HG03521 (cell line): ENCODE measurements at regions not wholly inside any gene's neighbourhood (a gene's known extent, or its start where the extent isn't known, plus 50 kb on each side); places are given as distances from the start of the nearest gene placed in this dataset.
"Not testable (repeated sequence)": the region's sequence is repeated elsewhere in the genome, so short reads cannot be mapped to it uniquely, and the experiment has no call there.

Experiments
- ATAC-seq: cut with Tn5 transposase; IDR thresholded peaks from one replicate; pipeline ENCODE4 v1.9.1; 2021; ENCODE audit warnings: mild to moderate bottlenecking, moderate library complexity; ENCODE audit not compliant: unreplicated experiment

GRCh38 chr13:75985132-75985531 lies 349.0 kb downstream of the LMO7 start:
- ATAC-seq = no peak

- no peak for ATAC-seq
These were observed 342.7 kb downstream of the LMO7 start for GRCh38 chr13:75978818-75979217.

GRCh38 chr13:75968103-75968838 lies 332.1 kb downstream of the LMO7 start:
- no peak for ATAC-seq

GRCh38 chr13:75963302-75963701 lies 327.2 kb downstream of the LMO7 start:
- ATAC-seq = no peak

- ATAC-seq = no peak
These were observed 325.8 kb downstream of the LMO7 start for GRCh38 chr13:75961911-75962310.

- peak; percentile 91 for ATAC-seq
These were observed 324.4 kb downstream of the LMO7 start for GRCh38 chr13:75960538-75960994.

- no peak for ATAC-seq
These were observed 323.8 kb downstream of the LMO7 start for GRCh38 chr13:75959861-75960481.

- not testable (repeated sequence) for ATAC-seq
These were observed 317.5 kb downstream of the LMO7 start for GRCh38 chr13:75953589-75953988.

- no peak for ATAC-seq
These were observed 311.3 kb downstream of the LMO7 start for GRCh38 chr13:75947448-75947847.

GRCh38 chr13:75946536-75947284 lies 310.6 kb downstream of the LMO7 start:
- ATAC-seq = no peak

- ATAC-seq = no peak
These were observed 309.8 kb downstream of the LMO7 start for GRCh38 chr13:75945841-75946482.

- no peak for ATAC-seq
These were observed 302.9 kb downstream of the LMO7 start for GRCh38 chr13:75938811-75939560.

- no peak for ATAC-seq
These were observed 300.7 kb downstream of the LMO7 start for GRCh38 chr13:75936791-75937190.

GRCh38 chr13:75935805-75936204 lies 299.7 kb downstream of the LMO7 start:
- ATAC-seq = no peak

- ATAC-seq = no peak
These were observed 298.8 kb downstream of the LMO7 start for GRCh38 chr13:75934889-75935288.

GRCh38 chr13:75932636-75933035 lies 296.5 kb downstream of the LMO7 start:
- no peak for ATAC-seq

- ATAC-seq = no peak
These were observed 295.0 kb downstream of the LMO7 start for GRCh38 chr13:75931116-75931515.

GRCh38 chr13:75929076-75929475 lies 292.9 kb downstream of the LMO7 start:
- no peak for ATAC-seq

- no peak for ATAC-seq
These were observed 291.1 kb downstream of the LMO7 start for GRCh38 chr13:75927183-75927669.

GRCh38 chr13:75920536-75920935 lies 284.4 kb downstream of the LMO7 start:
- ATAC-seq = no peak
